ENCODE measurements at regions not wholly inside any gene's neighbourhood (a gene's known extent, or its start where the extent isn't known, plus 50 kb on each side); places are given as distances from the start of the nearest gene placed in this dataset.

DNA sequence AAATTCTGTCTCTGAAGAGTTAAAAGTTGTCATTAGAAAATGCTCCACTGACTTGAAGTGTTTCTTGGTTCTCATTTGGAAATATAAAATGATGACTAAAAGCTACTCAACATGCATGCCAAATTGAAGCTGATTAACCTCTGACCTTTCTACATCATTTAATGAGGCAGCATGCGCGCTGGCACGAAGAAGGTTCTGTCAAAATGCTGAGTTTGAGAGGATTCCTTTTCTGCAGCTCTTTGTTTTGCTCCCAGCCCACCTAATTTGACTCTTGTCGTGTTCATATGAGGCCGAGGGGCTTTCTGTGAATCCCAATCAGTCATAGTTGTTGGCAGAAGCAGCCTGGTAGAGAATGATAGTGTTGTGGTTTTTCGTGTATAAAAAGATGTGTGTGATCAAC is 153.4 kb downstream of the BRMS1L start:
- TF ChIP-seq, protein P1, sequence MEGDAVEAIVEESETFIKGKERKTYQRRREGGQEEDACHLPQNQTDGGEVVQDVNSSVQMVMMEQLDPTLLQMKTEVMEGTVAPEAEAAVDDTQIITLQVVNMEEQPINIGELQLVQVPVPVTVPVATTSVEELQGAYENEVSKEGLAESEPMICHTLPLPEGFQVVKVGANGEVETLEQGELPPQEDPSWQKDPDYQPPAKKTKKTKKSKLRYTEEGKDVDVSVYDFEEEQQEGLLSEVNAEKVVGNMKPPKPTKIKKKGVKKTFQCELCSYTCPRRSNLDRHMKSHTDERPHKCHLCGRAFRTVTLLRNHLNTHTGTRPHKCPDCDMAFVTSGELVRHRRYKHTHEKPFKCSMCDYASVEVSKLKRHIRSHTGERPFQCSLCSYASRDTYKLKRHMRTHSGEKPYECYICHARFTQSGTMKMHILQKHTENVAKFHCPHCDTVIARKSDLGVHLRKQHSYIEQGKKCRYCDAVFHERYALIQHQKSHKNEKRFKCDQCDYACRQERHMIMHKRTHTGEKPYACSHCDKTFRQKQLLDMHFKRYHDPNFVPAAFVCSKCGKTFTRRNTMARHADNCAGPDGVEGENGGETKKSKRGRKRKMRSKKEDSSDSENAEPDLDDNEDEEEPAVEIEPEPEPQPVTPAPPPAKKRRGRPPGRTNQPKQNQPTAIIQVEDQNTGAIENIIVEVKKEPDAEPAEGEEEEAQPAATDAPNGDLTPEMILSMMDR (IDR thresholded peaks at IDR 0.05): no peak
- TF ChIP-seq ZFX (IDR thresholded peaks at IDR 0.05; ENCODE audit: borderline replicate concordance): no peak
- H3K27ac ChIP-seq: no peak overlapping the region

DNA sequence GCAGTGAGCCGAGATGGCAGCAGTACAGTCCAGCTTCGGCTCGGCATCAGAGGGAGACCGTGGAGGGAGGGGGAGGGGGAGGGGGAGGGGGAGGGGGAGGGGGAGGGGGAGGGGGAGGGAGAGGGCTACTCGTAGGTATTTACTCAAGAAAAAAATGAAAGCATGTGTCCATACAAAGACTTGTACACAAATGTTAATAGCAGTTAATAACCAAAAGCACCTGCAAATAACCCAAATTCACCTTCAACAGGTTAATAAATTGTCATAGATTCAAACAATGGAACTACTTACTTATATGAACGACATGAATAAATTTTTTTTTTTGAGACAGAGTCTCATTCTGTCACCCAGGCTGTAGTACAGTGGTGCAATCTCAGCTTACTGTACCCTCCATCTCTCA is 152.4 kb downstream of the BRMS1L start:
- no peak overlapping the region for H3K27ac ChIP-seq
- TF ChIP-seq ZFX (IDR thresholded peaks at IDR 0.05; ENCODE audit: borderline replicate concordance): no peak
- TF ChIP-seq, protein P1 (IDR thresholded peaks at IDR 0.05): no peak

DNA sequence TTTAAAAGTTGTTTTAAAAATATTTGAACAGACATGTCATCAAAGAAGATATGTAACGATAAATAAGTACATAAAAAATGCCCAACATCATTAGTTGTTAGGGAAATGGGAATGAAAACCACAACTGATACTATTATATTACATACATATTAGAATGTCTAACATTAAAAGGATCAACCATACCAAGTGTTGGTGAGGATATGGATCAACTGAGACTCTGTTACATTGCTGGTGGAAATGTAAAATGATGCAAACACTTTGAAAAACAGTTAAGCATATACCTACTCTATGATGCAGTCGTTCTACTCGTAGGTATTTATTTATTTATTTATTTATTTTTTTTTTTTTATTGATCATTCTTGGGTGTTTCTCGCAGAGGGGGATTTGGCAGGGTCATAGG is 149.7 kb downstream of the BRMS1L start:
- no peak overlapping the region for H3K27ac ChIP-seq
- TF ChIP-seq, protein P1 (IDR thresholded peaks at IDR 0.05): no peak
- no peak for TF ChIP-seq ZFX (IDR thresholded peaks at IDR 0.05; ENCODE audit: borderline replicate concordance)

DNA sequence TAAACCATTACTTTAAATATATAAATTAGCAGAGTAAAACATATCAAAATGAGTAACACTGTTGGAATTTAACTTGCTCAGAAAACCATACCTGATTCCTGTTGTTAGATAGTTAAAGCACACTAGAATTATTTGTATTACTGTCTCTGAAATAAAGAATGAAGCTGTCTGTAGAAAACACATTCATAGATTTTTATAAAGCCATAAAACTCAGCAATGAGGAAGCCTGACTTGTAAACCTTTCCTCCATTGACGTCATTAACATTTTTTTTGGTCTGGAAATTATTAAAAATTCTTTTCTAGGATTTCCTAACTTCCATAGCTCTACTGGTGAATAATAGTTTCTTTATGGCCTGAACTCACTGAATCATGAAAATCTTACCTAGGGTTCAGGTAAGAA is 147.6 kb downstream of the BRMS1L start:
- no peak overlapping the region for H3K27ac ChIP-seq
- TF ChIP-seq ZFX (IDR thresholded peaks at IDR 0.05; ENCODE audit: borderline replicate concordance): no peak
- TF ChIP-seq, protein P1 (IDR thresholded peaks at IDR 0.05): no peak

DNA sequence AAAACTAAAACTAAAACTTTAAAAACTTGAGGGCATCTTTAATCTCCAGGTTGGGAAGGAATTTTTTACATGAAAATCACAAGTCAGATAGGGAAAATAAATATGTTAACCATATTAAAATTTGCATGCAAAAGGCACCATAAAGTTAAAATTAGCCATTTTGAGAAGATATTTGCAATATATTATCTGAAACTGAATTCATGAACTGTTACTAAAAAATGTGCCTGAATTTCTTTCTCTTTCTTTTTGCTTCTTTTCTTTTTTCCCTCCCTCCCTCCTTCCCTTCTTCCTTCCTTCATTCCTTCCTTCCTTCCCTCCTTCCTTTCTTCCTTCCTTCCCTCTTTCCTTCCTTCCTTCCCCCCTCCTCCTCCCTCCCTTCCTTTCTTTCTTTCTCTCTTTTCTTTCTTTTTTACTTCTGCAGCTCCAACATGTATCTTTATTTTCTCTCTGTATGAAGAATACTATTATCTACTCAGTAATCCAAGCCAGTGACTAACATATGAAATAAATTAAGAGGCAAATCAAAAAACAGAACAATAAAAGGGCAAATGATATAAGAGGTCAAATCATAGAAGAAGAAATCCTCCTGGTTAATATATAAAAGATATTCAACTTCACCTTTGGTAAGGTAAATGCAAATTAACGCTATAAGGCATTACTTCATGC is 146.0 kb downstream of the BRMS1L start:
- H3K27ac ChIP-seq: no peak overlapping the region
- TF ChIP-seq ZFX (IDR thresholded peaks at IDR 0.05; ENCODE audit: borderline replicate concordance): no peak
- TF ChIP-seq, protein P1 (IDR thresholded peaks at IDR 0.05): no peak

DNA sequence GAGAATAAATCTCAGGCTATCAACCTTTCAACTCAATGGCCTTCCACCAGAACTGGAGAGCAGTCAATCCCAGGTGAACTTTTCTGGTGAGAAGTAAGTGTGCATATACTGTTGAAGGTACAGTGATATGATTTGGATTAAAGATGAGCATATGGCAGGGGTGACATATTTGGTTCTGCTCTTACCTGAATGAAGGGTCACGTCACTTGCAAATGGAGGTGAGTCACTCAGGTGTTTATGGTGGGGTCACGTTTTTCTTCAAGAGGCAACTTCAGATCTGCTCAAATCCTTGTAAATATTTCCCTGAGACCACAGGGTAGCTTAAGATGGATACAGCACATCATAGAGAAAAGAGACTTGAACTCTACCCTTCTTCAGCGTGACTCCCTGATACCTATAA is 143.2 kb downstream of the BRMS1L start:
- H3K27ac ChIP-seq: no peak overlapping the region
- TF ChIP-seq, protein P1 (IDR thresholded peaks at IDR 0.05): no peak
- TF ChIP-seq ZFX (IDR thresholded peaks at IDR 0.05; ENCODE audit: borderline replicate concordance): no peak

DNA sequence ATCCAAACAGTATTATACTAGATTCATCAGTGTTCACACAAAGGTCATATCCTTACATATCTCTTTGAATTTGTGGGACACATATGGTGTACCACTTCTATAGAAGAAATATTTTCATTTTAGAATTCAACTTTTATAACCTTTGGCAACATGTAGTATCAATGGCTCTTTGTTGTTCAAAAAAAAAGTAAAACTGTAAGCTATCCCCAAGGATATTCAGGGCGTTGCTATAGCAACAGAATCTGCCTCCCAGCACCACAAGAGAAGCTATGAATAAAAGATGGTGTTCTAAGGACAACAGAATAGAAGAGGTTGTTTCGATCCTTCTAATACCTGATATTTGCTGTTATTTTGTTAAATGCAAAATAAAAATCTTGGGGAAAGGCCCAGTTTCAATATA is 139.3 kb downstream of the BRMS1L start:
- H3K27ac ChIP-seq: no peak overlapping the region
- no peak for TF ChIP-seq ZFX (IDR thresholded peaks at IDR 0.05; ENCODE audit: borderline replicate concordance)
- TF ChIP-seq, protein P1 (IDR thresholded peaks at IDR 0.05): no peak

All from 22Rv1 (cell line).